GM12872 (cell line): ENCODE measurements at regions not wholly inside any gene's neighbourhood (a gene's known extent, or its start where the extent isn't known, plus 50 kb on each side); places are given as distances from the start of the nearest gene placed in this dataset.

Source experiments
- CTCF ChIP-seq: IDR thresholded peaks from 3 replicates; pipeline ENCODE4 v1.5.1; 2011; ENCODE audit warnings: low read depth, mild to moderate bottlenecking, low read length, moderate library complexity; ENCODE audit not compliant: insufficient read depth

DNA sequence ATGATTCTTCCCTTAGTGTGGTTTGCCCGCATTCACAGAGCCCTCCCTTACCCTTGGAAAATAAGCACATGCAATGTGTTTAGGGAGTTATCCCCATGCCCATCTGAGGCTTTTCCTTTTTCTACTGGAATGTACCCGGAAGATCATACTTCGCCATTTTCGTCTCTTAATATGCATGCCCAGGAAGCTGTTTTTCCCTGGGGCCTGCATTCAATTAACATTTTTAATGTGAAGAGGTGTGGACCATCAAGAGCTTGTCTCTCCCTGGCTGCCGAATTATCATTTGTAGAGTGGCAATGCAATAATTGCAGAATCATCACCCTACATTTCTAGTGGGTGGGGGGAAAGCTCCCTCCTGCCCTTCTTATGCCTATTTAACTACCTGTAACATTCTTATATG lies 976.3 kb downstream of the DIPK2A start:
- TF ChIP-seq CTCF: no peak

DNA sequence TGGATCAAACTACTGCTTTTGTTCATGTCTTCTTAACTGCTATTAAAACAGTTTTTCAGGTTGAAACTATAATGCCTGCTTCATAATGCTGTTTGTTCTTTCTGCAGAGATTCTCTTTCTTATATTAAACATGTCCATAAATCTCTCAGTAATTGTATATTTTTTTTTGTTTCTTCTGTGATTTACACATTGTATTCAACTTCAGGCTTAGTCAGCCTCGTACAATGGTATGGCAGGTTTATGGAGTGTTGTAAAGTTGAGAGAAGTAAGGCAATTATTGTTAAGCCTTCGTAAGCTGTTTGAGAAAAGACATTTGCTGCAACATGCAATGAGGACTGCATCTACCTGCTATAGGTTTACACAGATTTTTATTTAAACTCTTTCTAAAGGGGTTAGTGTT lies 977.1 kb downstream of the DIPK2A start:
- no peak for TF ChIP-seq CTCF

- no peak for TF ChIP-seq CTCF
These were observed 982.3 kb downstream of the DIPK2A start for GRCh38 chr3:144953959-144954358.

DNA sequence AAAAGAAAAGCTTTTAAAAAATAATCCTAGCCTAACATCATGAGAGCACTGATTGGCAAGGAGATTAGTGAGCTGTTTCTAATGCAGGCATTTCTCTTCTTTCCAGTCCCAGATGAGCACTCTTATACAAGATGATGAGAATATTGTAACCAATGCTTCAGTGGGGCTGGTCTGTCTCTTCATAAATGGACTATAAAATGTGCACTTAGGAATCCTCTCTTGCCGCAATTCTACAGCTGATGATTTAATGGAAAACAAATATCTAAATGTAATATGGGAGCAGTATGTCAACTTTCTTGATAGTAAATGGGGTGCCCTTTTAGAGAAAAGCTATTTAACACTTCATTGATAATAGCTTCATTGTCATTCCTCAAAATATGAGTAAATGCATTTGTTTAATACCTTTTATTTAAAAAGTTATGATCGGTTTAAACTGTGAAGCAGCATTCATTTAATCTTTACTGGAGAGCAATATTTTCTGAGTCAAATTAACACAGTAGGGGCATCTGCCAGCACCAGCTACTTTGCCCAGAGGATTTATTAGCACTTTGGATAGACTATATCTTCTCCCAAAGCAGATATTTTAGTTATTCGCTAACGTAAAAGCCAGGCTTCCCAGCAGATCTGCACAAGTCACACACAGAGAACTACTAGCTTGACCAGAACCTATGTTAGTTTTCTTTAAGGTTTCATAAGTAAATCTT lies 985.9 kb downstream of the DIPK2A start:
- TF ChIP-seq CTCF: no peak

- no peak for TF ChIP-seq CTCF
These were observed 992.2 kb downstream of the DIPK2A start for GRCh38 chr3:144963810-144964209.

DNA sequence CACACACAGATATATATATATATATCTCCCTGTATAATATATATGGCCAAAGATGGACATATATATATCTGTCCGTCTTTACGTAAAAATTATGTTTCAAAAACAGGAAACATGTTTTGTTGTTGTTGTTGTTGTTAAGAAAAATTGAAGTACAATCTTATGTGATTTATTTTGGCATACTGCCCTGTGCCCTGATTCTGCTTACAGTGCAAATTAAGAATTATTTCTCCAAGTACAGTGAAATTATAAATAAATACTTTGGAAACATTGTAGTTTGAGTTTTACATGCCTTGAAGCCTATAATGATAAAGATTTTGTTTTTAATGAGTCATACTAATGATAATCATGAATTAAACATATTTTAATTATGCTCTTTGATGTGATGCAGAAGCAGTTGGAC lies 994.9 kb downstream of the DIPK2A start:
- TF ChIP-seq CTCF: no peak

DNA sequence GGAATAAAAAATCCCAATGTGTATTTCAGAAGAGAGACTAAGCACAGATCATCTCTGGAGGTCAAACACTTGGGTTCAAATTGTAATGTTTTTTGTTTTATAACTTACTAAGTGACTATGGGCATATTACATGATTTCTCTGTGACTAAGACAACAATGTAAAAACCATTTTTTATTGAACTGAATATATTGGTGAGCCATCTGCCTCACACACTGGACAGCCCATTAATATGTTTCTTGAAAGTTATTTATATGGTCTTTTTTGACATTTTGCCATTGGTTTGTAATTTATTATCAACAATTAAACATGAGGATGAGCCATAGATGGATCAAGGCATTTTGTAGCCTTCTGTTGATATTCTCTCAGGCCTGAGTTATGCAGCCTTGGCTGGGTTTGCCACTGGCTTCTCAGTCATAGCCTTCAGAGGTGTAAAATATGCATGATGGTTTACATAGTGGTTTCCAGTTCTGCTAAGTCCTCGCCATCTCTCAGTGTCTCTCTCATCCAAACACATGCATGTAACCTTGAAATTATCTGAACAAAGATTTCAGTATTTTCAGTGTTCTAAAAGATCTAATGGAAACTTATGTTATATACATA lies 997.2 kb downstream of the DIPK2A start:
- TF ChIP-seq CTCF: no peak

- no peak for TF ChIP-seq CTCF
These were observed 1018.2 kb downstream of the DIPK2A start for GRCh38 chr3:144989807-144990206.
